OCI-LY7 (cell line): ENCODE measurements at regions not wholly inside any gene's neighbourhood (a gene's known extent, or its start where the extent isn't known, plus 50 kb on each side); places are given as distances from the start of the nearest gene placed in this dataset.

Experiments
- BruUV-seq: library from RNA; stranded (reverse); fragments of 400-500 nt; replicated peaks from 2 replicates; lab custom pipeline; 2021; lab: Mats Ljungman, UMichigan
- CTCF ChIA-PET: fragments of 300-600 bp; sonication (Branson Sonifier 250); formaldehyde crosslinking; loops from one replicate; lab custom pipeline; 2022; ENCODE audit warnings: antibody characterized with exemption; ENCODE audit not compliant: unreplicated experiment; lab: Charles Lee
- POLR2A ChIA-PET: fragments of 300-600 bp; sonication (Branson Sonifier 250); formaldehyde crosslinking; loops from one replicate; lab custom pipeline; 2022; ENCODE audit warnings: antibody characterized with exemption; lab: Charles Lee
- DNase-seq: peaks from one replicate; pipeline ENCODE4 v3.0.0-alpha.2; 2015; ENCODE audit warnings: low spot score
- H2AFZ ChIP-seq: fragments of 200-600 bp; sonication (generic), shearing (Covaris generic); 2 replicates; pipeline ENCODE4 v1.6.1; 2014; ENCODE audit warnings: mild to moderate bottlenecking, antibody characterized with exemption, low read length, moderate library complexity
- H3K27ac ChIP-seq: fragments of 200-600 bp; sonication (generic); 2 replicates; pipeline ENCODE4 v1.5.1; 2014; ENCODE audit warnings: mixed run types, low read depth, mild to moderate bottlenecking, moderate library complexity, low read length, inconsistent platforms; ENCODE audit not compliant: poor library complexity, severe bottlenecking
- H3K36me3 ChIP-seq: fragments of 200-600 bp; sonication (generic); 2 replicates; pipeline ENCODE4 v1.6.1; 2014; ENCODE audit warnings: mild to moderate bottlenecking, antibody characterized with exemption, low read length, moderate library complexity, mixed read lengths; ENCODE audit not compliant: insufficient read depth
- H3K4me1 ChIP-seq: fragments of 200-600 bp; sonication (generic); 2 replicates; pipeline ENCODE4 v1.5.1; 2014; ENCODE audit warnings: mild to moderate bottlenecking, low read length; ENCODE audit not compliant: insufficient read depth, poor library complexity, severe bottlenecking
- H3K4me2 ChIP-seq: fragments of 200-600 bp; sonication (generic); 2 replicates; pipeline ENCODE4 v1.6.1; 2014; ENCODE audit warnings: mild to moderate bottlenecking, low read length
- H3K4me3 ChIP-seq: fragments of 200-600 bp; sonication (generic); 2 replicates; pipeline ENCODE4 v1.5.1; 2014; ENCODE audit warnings: mild to moderate bottlenecking, low read depth, low read length; ENCODE audit not compliant: poor library complexity, severe bottlenecking
- H3K79me2 ChIP-seq: fragments of 200-600 bp; sonication (generic); 2 replicates; pipeline ENCODE4 v1.6.1; 2016; ENCODE audit warnings: low read depth, mild to moderate bottlenecking, low read length, moderate library complexity, mixed read lengths; ENCODE audit not compliant: insufficient read depth
- H3K9me2 ChIP-seq: fragments of 200-600 bp; sonication (generic); 2 replicates; pipeline ENCODE4 v1.6.1; 2016; ENCODE audit warnings: mild to moderate bottlenecking, low read length, mixed read lengths; ENCODE audit not compliant: insufficient read depth
- H3K9me3 ChIP-seq: fragments of 200-600 bp; sonication (generic); 2 replicates; pipeline ENCODE4 v1.6.1; 2014; ENCODE audit warnings: mild to moderate bottlenecking, mixed run types, low read length, mixed read lengths
- H4K20me1 ChIP-seq: fragments of 200-600 bp; sonication (generic); 2 replicates; pipeline ENCODE4 v1.6.1; 2014; ENCODE audit warnings: mild to moderate bottlenecking, antibody characterized with exemption, low read length, moderate library complexity, mixed read lengths; ENCODE audit not compliant: insufficient read depth
- CTCF ChIP-seq: fragments of 200-600 bp; sonication (generic); conservative IDR thresholded peaks from 2 replicates; pipeline ENCODE4 v1.5.1; 2014; ENCODE audit warnings: mild to moderate bottlenecking, antibody characterized with exemption, low read length, moderate library complexity, mixed read lengths
- EZH2phosphoT487 ChIP-seq: fragments of 200-600 bp; sonication (generic); IDR thresholded peaks from 2 replicates; pipeline ENCODE4 v1.6.1; 2018; ENCODE audit warnings: low read depth, borderline replicate concordance, mild to moderate bottlenecking, mixed run types, antibody characterized with exemption, low read length, moderate library complexity, mixed read lengths
- intact Hi-C: fragments of 100-400 bp; cut with micrococcal nuclease; formaldehyde crosslinking; loops from one replicate; pipeline ENCODE4 v1.10.0; 2022; ENCODE audit not compliant: unreplicated experiment

DNA sequence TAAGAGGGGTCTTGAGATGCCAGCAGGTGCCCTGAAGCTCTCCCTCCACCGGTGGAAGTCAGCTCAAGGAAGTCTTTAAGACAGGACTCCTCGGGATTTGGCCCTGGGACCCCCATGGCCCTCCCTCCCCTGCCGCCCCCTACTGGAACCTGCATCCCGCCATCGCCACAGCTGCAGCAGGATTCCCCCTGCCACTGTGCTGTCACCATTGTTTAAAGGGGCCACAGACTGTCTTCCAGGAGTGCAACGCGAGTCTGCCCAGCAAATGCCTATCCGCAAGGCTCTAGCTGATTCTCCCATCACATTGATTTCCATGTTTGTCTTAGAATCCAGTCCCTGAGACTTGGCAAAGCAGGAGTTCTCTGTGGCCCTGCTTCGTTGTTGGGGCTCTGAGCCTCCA lies 770.8 kb upstream of the ALG10B start:
- Histone ChIP-seq H4K20me1 (no peaks in the 10 kb centered on the region), H3K4me2 (no peak overlapping the region), H3K4me1 (no peaks in the 10 kb centered on the region), H2AFZ (no peak overlapping the region), H3K9me2 (no peaks in the 10 kb centered on the region), H3K79me2 (no peaks in the 10 kb centered on the region), H3K4me3 (no peak overlapping the region), H3K27ac (no peak overlapping the region), H3K9me3 (no peaks in the 10 kb centered on the region), H3K36me3 (no peaks in the 10 kb centered on the region)
- ChIA-PET CTCF (no interaction called here), POLR2A (no interaction called here)
- BruUV-seq, result no TSS peak
- no peak for DNase-seq
- no peak for TF ChIP-seq CTCF
- no peak for TF ChIP-seq EZH2phosphoT487
- intact Hi-C loops, result no loop called here

DNA sequence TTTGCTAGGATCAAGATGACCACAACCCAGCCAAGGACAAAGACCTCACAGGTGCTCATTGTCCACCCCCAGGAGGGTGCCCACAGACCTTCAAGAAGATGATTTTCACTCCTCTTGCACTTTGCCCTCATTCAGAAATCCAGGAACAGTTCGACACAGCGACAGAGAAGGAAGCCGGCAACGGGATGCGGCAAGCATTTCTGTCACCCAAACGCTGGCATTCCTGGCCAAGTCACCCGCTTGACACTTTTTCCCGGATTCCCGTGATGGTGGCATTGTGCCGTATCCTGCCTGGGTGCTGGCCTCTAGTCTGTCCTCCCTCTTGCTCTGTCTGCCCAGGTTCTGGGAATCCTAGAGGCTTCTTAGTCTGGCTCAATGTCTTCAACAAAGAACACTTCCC lies 770.4 kb upstream of the ALG10B start:
- no peak overlapping the region for H3K4me2 ChIP-seq
- no peak overlapping the region for H3K4me3 ChIP-seq
- TF ChIP-seq EZH2phosphoT487 (no peak), CTCF (no peak)
- H3K27ac ChIP-seq, result no peak overlapping the region
- no peaks in the 10 kb centered on the region for H3K9me2 ChIP-seq
- no peaks in the 10 kb centered on the region for H3K36me3 ChIP-seq
- ChIA-PET POLR2A (no interaction called here), CTCF (no interaction called here)
- no peak for DNase-seq
- BruUV-seq, result no TSS peak
- no peaks in the 10 kb centered on the region for H4K20me1 ChIP-seq
- intact Hi-C loops, result no loop called here
- no peaks in the 10 kb centered on the region for H3K9me3 ChIP-seq
- H2AFZ ChIP-seq, result no peak overlapping the region
- no peaks in the 10 kb centered on the region for H3K79me2 ChIP-seq
- H3K4me1 ChIP-seq, result no peaks in the 10 kb centered on the region

DNA sequence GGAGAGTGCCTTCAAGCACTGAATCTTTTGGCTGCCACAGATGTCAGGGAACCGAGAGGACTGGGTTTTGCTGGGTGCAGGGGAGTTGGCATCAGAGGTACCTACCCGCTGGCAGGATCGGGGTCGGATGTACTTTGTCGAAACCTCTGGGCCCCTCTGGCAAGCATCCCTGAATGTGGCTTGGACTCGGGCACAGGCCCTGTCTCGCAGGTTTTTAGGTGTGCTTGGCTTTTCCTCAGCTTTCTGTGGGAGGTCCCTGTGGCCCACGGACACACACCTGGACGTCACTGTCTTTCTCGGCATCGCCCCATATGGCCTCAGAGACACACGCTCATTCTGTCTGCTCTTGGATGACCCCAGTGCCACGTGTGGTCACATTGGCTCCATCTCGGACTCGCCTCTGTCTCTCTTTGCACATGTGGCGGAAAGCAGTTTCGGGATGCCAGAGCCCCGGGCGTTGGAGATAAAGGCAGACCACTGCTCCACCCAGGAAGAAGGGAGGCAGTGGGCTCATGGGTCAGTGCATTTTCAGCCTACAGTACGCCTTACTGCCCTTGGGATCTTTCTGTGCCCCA lies 769.6 kb upstream of the ALG10B start:
- H3K4me2 ChIP-seq, result no peak overlapping the region
- no peaks in the 10 kb centered on the region for H3K36me3 ChIP-seq
- POLR2A ChIA-PET, result no interaction called here
- H3K4me3 ChIP-seq, result no peak overlapping the region
- CTCF ChIA-PET, result no interaction called here
- TF ChIP-seq EZH2phosphoT487, result no peak
- no peak for TF ChIP-seq CTCF
- no peak overlapping the region for H3K27ac ChIP-seq
- H4K20me1 ChIP-seq, result no peaks in the 10 kb centered on the region
- no peaks in the 10 kb centered on the region for H3K4me1 ChIP-seq
- BruUV-seq, result no TSS peak
- no peaks in the 10 kb centered on the region for H3K9me2 ChIP-seq
- H3K79me2 ChIP-seq, result no peaks in the 10 kb centered on the region
- intact Hi-C loops, result no loop called here
- no peaks in the 10 kb centered on the region for H3K9me3 ChIP-seq
- DNase-seq, result no peak
- H2AFZ ChIP-seq, result no peak overlapping the region
